HG03354 (cell line): ENCODE measurements at regions not wholly inside any gene's neighbourhood (a gene's known extent, or its start where the extent isn't known, plus 50 kb on each side); places are given as distances from the start of the nearest gene placed in this dataset.

Experiments used
- ATAC-seq: cut with Tn5 transposase; IDR thresholded peaks from one replicate; pipeline ENCODE4 v1.9.1; 2021; ENCODE audit warnings: mild to moderate bottlenecking; ENCODE audit not compliant: unreplicated experiment, poor library complexity, severe bottlenecking

- ATAC-seq, result no peak
These were observed 97.5 kb upstream of the MGMT start for GRCh38 chr10:129369566-129369965.

GRCh38 chr10:129371541-129371940 lies 95.5 kb upstream of the MGMT start:
- no peak for ATAC-seq

DNA sequence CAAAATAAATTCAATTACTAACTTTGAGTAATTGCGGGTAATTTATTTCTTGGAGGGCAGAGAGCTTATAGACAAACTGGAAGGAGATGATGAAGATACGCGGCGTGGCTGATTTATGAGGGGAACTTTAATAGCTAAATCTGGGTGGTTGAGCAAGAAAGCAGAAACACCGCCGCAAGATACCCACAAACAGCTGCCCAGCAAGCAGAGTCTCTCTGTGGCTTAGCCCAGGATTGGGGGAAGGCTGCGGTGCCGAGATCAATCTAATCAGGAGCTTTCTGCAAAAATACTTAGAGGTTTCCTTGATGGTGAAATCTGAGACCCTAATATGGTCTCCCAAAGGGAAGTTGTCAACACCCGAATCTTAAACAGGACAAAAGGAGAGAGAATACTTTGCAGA lies 94.9 kb upstream of the MGMT start:
- ATAC-seq, result no peak

- no peak for ATAC-seq
These were observed 93.8 kb upstream of the MGMT start for GRCh38 chr10:129373231-129373630.

DNA sequence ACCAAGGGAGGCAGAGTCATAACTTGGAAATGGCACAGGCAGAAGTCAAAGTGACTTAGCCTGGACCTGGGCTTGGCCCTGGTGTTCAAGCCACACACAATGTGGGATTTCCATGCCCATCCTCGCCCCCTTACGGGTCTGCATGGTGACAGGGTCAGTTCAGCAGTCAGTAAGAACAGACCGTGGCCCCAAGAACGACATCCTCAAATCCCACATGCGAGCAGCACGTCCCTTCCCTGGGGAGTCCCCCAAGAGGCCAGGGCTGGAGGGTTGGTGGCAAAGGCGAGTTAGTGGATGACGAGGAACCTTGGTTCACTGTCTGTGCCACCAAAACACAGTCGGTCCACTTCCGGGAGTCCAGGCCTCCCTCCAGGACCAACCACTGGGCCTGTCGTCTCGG lies 93.3 kb upstream of the MGMT start:
- ATAC-seq, result no peak

- ATAC-seq, result no peak
These were observed 91.9 kb upstream of the MGMT start for GRCh38 chr10:129375171-129375570.

DNA sequence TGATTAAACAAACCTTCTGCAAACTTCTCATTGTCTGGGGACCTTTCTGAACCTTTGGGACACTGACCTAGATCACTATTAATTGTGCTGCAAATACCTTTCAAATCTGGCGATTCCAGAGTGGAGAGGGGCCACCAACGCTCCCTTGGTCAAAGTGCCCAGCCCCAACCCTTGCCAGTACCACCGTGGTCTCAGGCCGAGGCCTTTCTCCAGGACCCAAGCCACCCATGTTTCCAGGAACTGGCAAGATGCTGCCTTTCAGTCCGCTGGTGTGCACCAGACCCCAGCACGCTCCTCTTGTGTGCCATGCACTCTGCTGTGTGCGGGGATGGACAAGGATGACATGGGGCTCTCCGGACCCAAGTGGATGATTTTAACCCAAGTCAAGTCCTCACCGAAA lies 91.1 kb upstream of the MGMT start:
- no peak for ATAC-seq

GRCh38 chr10:129380279-129380678 lies 86.8 kb upstream of the MGMT start:
- no peak for ATAC-seq

DNA sequence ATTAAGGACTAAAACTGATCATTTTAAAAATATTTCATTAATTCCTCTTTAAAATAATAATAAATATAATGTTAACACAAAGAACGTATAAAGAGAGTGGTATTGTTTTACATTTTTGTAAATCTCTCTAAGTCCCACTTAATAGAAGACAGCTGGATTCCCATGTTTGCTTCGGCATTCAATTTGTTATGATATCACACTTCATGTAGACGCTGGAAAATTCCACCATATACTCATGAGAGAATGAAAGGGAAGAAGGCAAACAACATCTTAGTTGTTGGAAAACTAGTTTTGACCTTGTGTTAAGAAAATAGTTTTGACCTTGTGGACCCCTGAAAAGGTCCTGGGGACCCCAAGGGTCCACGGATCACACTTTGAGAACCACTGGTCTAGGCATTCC lies 85.3 kb upstream of the MGMT start:
- no peak for ATAC-seq

- ATAC-seq, result no peak
These were observed 84.6 kb upstream of the MGMT start for GRCh38 chr10:129382401-129382800.

DNA sequence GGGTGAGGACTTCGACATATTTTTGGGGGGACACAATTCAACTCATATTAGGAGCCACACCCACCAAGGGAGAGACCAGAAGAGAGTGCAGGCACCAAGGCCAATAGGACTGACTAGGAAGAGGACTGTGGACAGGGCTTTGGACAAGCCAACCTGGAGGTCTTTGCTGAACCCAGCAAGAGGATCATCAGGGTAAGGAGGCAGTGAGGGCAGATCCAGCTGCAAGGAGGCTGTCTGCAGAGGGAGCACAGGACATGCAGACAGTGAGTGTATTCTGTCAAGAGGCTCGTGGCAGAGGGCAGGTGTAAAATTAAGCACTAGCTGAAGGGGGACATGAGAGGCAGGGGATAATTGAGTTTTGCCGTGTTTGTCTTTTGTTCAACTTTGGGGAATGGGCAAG lies 83.4 kb upstream of the MGMT start:
- no peak for ATAC-seq

- ATAC-seq, result no peak
These were observed 81.4 kb upstream of the MGMT start for GRCh38 chr10:129385600-129385999.

- ATAC-seq, result no peak
These were observed 80.4 kb upstream of the MGMT start for GRCh38 chr10:129386415-129387257.

GRCh38 chr10:129387258-129387525 lies 79.8 kb upstream of the MGMT start:
- ATAC-seq, result no peak

GRCh38 chr10:129388435-129388834 lies 78.6 kb upstream of the MGMT start:
- ATAC-seq, result no peak

GRCh38 chr10:129389194-129389593 lies 77.8 kb upstream of the MGMT start:
- ATAC-seq, result no peak

- ATAC-seq, result peak; percentile 54
These were observed 76.9 kb upstream of the MGMT start for GRCh38 chr10:129390147-129390546.

GRCh38 chr10:129390726-129391125 lies 76.3 kb upstream of the MGMT start:
- no peak for ATAC-seq

DNA sequence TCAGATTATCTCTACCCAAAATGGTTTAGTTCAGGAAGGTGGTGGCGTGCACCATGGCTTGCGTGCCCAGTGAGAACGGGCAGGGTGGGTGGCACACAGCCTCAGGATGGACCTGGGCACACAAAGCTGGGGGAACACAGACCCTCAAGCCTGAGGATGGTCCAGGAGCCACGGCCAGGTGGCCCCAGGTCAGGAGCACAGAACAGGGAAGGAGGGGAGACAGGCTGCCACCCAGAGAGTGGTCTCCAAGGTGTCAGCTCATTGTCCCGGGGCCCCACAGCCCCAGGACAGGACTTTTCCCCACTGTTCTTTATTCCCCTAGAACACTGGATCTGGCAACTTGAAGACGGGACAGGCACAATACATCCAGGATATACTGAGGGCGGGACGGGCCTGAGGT lies 75.6 kb upstream of the MGMT start:
- ATAC-seq, result no peak

- ATAC-seq, result no peak
These were observed 74.2 kb upstream of the MGMT start for GRCh38 chr10:129392855-129393254.

GRCh38 chr10:129393812-129394211 lies 73.2 kb upstream of the MGMT start:
- ATAC-seq, result no peak
